ENCODE measurements at regions not wholly inside any gene's neighbourhood (a gene's known extent, or its start where the extent isn't known, plus 50 kb on each side); places are given as distances from the start of the nearest gene placed in this dataset.
"Not testable (repeated sequence)": the region's sequence is repeated elsewhere in the genome, so short reads cannot be mapped to it uniquely, and the experiment has no call there.

DNA sequence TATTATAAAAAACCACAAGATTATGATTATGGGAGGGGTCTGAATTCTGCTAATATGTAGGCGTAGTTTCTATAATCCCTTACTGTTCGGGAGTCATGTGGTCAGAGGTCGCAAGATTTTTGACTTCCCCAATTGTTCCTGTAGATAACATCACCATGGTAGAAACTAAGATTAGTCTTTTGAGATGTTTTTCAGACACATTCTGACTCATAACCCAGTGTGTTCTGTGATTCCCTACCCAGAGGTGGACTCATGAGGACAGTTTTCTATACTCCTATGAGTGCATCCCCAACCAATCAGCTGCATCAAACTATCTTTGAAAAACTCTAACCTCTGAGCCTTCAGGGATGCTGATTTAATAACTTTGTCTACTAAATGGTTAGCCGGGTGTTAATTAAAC, 175.5 kb downstream of the RFPL4B start:
- no peak for DNase-seq

DNA sequence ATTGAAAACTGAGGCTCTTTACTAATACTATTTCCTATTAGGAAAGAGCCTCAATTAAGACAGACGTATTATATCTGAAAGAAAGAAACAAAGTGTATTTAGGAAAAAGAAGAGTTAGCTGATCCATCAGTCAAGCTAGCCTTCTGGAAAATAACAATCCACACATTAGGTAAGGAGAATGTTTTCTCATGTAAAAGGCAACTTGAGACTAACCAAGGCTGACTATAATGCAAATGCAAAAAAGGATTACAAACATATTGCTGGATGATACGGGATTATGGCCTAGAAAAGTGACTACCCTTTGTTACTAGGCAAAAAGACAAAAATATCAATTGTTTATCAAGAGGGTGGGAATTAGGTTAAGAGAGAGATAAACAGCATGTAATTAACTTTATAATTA, 176.9 kb downstream of the RFPL4B start:
- DNase-seq: no peak

DNA sequence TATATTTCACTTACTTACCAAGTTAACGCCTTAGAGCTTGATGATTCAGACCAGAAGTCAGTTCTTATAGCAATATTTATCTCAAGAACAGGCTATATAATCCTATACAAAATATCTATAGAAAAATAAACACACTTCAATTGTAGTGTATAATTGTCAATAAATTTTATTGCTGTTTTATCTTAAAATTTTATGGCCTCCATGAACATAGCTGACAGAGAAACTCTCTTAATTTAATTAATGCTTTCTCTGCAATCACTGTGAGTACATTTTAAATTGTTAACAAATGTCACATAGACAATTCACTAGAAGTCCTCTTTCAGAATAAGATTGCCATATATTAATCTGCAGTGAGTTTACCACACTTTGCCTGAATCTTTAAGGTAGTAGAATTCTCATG, 178.6 kb downstream of the RFPL4B start:
- DNase-seq: no peak

DNA sequence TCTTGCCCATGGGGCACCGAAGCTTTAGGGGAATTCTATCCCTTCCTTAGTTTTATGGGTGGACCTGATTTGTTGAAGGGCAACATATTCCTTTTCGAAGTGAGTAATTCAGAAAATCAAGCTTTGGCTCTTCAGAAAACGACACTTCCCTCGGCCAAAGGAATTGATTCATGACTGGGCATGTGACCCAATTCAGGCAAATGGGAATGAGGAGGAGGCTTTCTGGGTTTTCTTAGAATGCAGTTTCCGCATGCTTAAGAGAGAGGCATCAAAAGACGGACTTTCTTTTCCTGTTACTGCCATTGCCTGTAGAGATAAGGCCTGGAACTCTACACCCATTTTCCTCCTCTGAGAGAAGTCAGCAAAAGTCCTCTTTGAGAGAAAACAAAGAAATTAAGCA, 179.5 kb downstream of the RFPL4B start:
- no peak for DNase-seq

DNA sequence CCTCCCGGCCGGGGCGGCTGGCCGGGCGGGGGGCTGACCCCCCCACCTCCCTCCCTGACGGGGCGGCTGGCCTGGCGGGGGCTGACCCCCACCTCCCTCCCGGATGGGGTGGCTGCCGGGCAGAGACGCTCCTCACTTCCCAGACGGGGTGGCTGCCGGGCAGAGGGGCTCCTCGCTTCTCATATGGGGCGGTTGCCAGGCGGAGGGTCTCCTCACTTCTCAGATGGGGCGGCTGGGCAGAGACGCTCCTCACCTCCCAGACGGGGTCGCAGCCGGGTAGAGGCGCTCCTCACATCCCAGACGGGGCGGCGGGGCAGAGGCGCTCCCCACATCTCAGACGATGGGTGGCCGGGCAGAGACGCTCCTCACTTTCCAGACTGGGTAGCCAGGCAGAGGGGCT, 181.2 kb downstream of the RFPL4B start:
- not testable (repeated sequence) for DNase-seq

DNA sequence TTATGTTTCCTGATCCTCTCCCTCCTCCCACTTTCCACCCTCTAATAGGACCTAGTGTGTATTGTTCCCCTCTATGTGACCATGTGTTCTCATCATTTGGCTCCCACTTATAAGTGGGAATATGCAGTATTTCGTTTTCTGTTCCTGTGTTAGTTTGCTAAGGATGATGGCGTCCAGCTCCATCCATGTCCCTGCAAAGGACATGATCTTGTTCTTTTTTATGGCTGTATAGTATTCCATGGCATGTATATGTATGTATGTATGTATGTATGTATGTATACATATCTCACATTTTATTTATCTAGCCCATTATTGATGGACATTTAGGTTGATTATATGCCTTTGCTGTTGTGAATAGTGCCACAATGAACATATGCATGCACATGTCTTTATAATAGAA, 188.7 kb downstream of the RFPL4B start:
- DNase-seq: no peak

DNA sequence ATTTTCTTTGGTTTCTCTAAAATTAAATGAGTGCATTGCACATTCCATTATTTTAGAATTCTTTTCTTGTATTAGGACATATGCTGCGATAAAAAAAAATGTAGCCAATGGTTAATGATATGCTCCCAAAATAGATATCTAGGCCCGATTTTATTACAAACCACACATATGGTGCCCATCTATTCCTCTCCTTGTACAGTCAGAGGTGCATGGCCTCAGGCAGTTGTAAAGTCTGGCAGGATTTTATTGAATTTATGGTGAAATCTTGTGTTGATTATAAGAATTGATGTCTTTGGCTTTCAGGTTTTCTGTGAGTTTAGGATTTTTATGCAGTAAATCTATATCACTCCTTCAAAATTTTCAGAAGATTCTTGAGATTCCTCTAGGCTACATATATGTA, 192.2 kb downstream of the RFPL4B start:
- DNase-seq: no peak

DNA sequence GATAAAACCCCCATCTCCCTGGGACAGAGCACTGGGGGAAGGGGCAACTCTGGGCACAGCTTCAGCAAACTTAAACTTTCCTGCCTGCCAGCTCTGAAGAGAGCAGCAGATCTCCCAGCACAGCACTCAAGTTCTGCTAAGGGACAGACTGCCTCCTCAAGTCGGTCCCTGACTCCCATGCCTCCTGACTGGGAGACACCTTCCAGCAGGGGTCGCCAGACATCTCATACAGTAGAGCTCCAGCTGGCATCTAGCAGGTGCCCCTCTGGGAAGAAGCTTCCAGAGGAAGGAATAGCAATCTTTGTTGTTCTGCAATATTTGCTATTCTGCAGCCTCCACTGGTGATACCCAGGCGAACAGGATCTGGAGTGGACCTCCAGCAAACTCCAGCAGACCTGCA, 194.7 kb downstream of the RFPL4B start:
- not testable (repeated sequence) for DNase-seq

DNA sequence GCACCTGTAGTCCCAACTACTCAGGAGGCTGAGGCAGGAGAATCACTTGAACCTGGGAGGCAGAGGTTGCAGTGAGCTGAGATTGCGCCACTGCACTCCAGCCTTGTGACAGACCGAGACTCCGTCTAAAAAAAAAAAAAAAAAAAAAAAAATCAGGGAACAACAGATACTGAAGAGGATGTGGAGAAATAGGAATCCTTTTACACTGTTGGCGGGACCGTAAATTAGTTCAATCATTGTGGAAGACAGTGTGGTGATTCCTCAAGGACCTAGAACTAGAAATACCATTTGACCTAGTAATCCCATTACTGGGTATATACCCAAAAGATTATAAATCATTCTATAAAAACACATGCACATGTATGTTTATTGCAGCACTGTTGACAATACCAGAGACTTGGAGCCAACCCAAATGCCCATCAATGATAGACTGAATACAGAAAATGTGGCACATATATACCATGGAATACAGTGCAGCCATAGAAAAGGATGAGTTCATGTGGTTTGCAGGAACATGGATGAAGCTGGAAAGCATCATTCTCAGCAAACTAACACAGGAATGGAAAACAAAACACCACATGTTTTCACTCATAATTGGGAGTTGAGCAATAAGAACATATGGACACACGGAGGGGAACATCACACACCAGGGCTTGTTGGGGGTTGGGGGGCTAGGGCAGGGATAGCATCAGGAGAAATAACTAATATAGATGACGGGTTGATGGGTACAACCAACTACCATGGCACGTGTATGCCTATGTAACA, 200.4 kb downstream of the RFPL4B start:
- DNase-seq: not testable (repeated sequence)

DNA sequence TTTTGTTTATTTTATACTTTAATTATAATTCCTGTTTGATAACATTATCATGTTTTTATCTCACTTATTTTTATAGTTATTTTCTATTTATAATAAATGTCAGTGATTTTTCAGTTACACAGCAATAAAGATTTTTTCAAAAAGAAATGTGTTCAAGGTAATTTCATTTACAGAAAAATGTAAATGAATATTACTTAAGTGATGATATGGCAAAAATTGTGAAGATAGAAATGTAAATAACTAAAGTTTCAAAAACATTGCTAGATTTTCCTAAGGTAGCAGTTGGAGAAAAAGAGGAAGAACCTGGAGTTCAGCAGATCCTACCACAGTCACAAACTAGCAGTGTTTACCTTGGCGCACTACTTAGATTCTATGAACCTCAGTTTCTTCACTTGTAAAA, 202.6 kb downstream of the RFPL4B start:
- DNase-seq: no peak

DNA sequence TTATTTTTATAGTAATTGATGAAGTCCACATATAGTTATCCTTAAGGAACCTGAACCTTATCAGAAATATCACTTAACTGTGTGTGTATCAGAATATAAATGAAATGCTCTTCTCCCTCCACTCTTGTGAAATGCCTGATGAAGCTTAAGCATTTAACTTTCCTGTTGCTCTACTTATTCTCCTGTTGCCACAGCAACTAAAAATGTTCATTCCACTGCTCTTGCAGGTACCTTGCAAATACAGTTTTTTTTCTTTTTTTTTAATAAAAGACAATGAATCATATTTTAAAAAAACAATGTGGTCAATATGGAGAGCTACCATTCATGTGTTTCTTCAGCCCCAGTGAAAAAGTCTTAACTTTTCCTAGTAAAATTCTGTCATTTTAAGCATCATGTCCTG, 210.3 kb downstream of the RFPL4B start:
- no peak for DNase-seq

DNA sequence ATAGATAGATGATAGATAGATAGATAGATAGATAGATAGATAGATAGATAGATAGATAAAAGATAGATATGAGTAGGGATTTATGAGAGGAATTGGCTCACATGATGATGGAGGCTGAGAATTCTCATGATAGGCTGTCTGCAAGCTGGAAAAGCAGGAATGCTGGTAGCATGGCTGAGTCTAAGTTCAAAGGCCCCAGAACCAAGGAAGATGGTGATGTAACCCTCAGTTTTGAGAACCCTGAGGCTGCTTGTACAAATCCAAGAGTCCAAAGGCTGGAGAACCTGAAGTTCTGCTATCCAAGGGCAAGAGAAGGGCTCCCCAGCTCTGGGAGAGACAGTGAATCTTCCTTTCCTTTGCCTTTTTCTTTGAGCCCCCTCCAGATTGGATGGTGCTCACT, 210.8 kb downstream of the RFPL4B start:
- no peak for DNase-seq

DNA sequence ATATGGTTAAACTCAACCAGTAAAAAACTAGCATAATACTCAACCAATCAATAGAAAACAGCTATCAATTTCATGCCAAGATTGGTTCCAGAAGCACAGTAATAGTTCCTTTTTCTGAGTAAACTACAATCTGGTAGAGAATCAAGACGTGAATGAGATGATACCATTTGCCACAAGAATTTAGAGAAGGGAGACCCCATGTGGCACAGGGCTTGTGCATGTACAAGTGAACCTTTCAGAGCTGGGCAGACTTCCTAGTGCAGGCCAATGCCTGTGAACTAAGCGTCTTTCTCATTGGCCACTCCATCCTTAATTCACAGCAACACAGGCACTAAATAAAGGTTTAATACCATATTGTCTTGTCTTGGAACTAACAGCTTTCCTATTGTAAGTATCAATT, 213.5 kb downstream of the RFPL4B start:
- DNase-seq: no peak

DNA sequence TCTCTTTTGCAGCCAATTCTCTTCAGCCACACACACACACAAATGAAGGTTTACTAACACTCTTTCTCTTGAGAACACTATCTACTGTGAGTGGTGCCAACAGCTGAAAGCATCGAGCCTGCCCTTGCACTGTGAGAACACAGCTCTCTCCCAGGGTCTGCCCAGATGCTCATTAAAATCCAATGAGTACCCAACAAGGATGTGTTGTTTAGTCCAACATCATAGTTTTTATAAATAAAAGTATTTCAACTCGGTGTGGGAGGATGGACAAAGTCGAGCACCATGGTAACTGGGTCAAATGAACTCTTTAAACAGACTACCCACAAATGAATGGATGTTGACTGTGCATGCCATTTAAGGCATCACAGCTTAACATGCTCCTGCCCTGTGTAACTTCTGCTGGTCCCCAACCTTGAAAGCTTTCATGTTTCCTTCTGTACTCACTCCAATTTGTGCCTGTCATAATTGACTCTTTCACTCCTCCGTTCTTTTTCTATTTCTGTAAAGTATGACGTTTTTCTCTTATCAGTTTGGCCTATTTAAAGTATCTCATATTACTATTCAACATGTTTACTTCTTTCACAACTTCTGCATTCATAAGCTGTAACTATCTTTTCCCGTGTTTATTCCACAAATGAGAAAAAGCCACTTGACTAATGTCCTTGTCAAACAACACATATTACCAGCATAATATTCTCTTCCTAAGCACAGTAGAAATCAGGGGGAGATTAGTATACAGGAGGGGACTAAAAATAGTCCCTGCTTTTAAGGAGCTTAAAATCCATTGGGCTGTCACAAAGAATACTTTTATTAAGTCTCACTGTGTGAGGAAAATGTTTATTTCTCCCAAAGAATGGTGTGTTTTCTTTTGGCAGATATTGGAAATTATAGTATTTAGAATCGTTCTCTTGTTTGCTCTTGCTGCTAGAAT, 215.4 kb downstream of the RFPL4B start:
- DNase-seq: no peak

DNA sequence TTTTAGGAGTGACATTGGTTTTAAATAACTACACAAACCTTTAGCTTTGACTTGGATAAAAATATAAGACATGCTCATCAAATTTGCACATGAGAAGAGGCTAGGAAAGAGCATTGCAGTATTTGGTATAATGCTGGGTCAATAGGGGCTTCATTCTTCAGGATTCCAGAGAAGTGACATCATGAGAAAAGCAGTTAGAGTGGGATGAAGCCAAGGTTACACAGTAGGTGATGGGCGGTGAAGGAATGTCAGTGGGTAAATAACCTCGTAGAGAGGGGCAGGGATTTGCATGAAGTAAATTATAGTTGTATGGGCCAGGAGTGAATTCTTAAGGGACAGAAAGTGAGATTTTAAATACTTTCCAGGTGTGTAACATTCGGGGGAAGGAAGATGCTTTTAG, 216.2 kb downstream of the RFPL4B start:
- DNase-seq: no peak

DNA sequence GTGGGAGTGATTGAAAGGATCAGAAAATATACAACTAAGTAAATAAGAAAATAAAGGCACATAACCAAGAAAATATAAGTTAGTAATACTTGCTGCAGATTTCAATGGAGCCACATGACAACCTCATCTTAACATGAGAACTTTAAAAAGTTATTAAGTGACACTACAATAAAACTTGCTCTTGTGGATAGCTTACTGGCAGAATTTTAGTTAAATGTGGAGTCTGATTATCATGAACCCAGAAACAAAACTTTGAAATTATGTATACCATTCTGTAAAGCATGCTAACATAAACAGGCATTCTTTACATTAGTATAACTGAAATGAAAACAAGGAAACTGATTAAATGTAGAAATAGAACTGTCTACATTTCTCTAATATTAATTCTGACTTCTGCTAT, 220.9 kb downstream of the RFPL4B start:
- no peak for DNase-seq

DNA sequence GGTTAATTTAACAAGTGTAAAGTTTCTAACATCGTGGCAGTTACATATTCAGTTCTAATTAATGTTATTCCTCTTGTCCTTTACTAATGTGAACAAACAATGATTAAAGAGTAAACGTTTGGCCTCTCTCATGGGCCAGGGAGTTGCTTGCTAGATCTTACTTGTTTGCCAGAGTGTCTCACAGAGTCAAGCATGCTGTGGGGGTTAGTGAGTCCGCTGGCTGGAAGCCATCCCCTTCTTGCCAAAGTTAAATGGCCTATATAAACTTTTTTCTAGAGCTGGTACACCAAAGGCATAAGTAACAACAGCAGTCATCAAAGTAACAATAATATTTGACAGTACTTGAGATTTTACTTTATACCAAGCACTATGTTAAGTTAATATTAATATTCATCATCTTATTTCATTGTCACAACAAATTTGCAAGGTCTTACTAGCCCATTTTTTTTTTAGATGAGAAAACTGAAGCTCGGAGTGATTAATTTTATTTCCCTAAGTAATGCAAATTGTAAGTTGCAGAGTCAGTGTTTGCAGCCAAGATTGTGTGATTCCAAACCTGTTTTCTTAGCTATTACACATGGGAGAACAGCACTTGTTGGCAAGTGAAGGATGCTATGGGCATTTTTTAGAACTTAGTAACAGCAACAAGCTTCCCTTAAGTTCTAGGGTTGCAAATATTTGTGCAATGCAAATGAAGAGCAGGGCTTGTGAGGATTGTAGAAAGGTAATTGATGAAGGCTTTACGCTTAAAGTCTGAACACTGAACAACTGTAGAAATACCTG, 224.5 kb downstream of the RFPL4B start:
- no peak for DNase-seq

DNA sequence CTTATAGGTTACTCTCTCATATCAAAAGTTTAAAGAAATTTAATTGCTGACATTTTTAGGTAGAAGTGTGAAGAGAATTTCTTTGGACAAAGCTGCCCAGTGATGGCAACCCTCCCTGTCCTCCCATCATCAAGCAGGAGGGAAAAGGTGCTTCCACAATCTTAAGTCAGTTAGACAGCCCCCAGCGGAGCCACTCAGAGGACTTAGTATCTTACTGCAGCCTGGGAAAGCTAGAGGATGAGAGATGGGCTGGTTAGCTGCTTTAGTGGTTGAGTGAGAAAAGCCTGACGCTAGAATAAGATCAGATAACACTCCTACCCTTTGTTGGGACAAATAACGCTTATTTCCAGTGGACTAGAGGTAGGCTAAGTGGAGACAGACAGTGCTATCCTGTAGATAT, 227.1 kb downstream of the RFPL4B start:
- no peak for DNase-seq

DNA sequence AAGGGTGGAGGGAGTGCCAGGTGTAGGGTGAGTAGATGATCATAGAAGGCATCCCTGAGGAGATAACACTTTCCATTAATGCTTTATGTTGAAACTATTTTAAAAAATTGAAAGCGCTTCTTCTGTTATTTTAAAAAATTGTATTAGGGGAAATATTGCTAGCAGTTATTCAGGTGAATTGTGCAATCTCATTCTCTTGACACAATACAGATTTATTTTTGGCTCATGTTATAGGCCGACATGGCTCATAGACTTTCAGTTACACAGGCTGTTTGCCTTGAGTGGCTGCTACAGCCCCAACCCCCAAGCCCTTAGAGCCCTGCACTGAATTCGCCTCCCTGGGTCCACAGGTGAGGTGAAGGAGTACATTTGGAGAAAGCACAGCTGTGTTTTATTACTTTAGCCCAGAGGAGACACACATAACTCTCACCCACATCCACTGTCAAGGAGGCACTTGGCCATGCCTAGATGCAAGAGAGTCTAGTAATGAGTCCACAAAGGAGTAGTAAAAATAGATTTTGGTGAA, 228.2 kb downstream of the RFPL4B start:
- no peak for DNase-seq

DNA sequence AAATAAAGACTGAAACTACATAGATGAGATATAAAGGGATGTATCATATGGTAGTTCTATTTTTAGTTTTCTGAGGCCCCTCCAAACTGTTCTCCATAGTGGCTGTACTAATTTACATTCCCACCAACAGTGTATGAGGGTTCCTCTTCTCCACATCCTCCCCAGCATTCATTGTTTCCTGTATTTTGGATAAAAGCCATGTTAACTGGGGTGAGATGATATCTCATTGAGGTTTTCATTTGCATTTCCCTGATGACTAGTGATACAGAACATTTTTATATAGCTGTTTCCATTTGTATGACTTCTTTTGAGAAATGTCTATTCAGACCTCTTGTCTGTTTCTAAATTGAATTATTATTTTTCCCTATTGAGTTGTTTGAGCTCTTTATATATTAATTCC, 229.3 kb downstream of the RFPL4B start:
- no peak for DNase-seq

DNA sequence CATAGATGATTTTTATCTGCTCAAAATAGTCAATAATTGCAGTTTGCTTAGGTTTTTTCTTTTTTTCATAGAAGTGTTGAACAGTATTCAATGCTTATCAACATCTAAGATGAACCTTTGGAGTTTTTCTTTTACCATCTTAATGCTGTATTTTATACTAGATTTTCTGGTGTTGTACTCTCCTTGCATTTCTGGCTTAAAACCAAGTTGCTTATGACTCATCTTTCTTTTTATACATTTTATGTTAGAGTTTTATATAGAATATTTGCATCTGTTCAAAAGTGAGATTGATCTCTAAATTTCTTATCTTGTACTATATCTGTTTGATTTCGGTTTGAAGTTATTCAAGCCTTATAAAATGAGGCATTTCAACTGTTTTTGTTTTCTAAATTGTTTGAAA, 232.5 kb downstream of the RFPL4B start:
- DNase-seq: no peak

DNA sequence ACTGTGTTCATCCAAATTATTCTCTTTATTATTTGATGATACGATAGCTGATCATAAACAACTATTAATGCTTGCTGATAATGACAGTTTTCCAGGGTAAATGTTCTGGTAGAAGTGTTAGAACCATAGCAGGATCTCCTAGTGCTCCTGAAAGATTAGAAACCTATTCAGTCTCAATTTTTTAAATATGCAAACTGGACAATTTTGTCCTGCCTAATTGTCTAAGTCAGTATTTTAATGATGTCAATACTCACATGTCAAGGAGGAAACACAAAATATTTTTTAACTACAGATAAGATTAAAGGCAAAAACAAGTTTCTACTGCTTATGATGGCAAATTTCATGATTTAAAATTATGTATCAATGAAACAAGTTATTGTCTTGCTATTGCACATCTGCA, 233.9 kb downstream of the RFPL4B start:
- DNase-seq: no peak

DNA sequence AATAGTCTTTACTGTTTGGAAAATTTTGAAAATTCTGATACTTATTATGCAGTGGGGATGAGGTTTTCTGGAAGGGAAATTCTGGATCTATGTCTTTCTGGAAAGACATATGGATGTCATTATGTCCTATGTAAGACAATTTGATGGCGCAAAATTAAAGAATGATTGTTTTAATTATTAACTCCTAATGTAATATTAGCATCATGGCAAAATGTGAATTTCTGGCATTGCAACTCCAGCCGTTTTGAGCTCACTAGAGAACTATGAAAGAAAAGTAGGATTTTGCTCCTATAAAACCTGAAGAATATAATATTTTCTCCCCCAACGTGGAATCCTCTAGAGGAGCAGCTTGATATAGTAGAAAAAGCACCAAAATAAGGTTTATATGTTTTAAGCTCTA, 243.2 kb downstream of the RFPL4B start:
- no peak for DNase-seq
